22Rv1 (cell line): ENCODE measurements at regions not wholly inside any gene's neighbourhood (a gene's known extent, or its start where the extent isn't known, plus 50 kb on each side); places are given as distances from the start of the nearest gene placed in this dataset.

Experiments
- H3K27ac ChIP-seq: fragments of 450-650 bp; 2 replicates; pipeline ENCODE4 v1.5.1; 2017
- CTCF ChIP-seq: fragments of 450-650 bp; IDR thresholded peaks from 2 replicates; pipeline ENCODE4 v1.5.1; 2017; ENCODE audit warnings: mild to moderate bottlenecking
- ZFX ChIP-seq: fragments of 450-650 bp; IDR thresholded peaks from 2 replicates; pipeline ENCODE4 v1.6.1; 2017; ENCODE audit warnings: antibody characterized with exemption, borderline replicate concordance

- no peak for TF ChIP-seq CTCF
- TF ChIP-seq ZFX = no peak
Observed at GRCh38 chr12:91990525-91990924, 155.1 kb downstream of the BTG1 start.

GRCh38 chr12:91989143-91989542 lies 156.5 kb downstream of the BTG1 start:
- no peak for TF ChIP-seq ZFX
- TF ChIP-seq CTCF = no peak
- no peak overlapping the region for H3K27ac ChIP-seq

More at GRCh38 chr12:91990525-91990924, 155.1 kb downstream of the BTG1 start:
- no peak overlapping the region for H3K27ac ChIP-seq

DNA sequence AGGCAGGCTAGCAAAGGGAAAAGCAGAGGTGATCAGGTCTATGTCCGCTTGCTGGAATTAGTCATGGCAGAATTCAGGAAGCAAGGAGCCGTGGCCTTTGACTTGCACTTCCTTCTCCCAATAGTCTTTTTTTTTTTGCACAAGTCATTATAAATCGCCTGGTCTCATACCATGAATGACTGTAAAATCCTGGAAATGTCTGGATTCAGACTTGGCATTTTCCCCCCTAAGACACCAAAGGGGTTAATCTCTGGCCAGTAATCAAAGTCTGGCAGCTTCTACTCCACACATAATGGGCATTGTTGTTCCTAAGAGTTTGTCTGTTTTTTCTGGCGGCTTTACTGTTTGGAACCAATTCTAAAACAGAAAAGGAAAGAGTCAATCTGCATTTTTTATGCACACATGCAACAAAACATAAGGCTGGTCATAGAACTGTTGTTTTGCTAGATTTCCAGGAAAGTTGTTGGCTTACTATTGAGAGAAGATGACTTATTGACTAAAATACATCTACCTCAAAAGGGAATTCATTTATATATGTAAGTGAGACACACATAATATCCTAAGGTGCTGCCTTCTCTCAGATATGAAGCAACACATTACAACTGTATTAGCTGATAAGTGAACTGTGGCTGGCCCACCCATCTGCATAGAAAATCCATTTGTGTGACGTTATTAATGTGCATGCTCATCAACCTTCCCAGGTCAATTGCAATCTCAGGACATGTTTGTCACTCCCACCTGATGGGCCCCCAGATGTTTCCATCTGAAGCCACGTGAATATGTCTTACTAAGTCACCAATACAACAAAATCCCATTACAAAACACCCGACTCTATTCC lies 157.3 kb downstream of the BTG1 start:
- TF ChIP-seq CTCF (no peak), ZFX (no peak)

GRCh38 chr12:91986084-91986483 lies 159.6 kb downstream of the BTG1 start:
- TF ChIP-seq CTCF (no peak), ZFX (no peak)
- H3K27ac ChIP-seq = no peak overlapping the region

More for the DNA sequence above, 157.3 kb downstream of the BTG1 start:
- H3K27ac ChIP-seq = no peak overlapping the region

DNA sequence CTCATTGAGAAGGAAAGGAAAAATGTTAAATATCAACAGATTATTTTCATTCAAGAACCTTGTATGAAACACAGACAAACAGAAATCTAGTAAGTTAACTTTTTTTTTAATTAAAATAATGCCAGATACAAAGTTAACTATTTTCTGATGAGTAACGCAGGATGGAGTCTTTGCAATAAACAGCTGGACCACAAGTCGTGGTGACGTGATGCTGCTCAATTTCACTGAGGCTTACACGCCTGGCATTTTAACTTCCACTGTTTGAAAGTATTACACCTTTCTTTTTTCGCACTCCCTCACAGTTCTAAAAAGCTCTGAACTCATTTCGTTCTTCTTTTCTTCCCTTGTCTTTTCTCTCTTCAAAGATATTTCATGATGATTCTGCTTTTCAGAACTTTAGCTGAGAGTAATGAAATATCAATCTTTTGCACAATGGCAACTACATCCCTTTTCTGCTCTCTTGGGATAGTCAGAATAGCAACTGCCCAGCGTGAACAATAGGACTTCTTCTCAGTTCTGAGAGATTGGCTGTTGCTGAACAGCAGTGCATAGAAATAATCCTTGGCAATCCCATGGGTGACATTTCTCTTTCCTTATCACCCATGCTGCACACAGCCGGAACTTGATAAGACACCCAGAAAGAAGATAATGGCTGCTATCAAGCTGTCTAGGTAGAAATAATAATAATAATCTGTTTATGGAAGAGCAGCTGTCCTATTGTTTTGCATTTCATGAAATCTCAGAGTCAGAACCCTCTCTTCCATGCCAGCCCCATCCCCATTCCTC lies 160.5 kb downstream of the BTG1 start:
- H3K27ac ChIP-seq = no peak overlapping the region
- TF ChIP-seq ZFX (no peak), CTCF (no peak)

DNA sequence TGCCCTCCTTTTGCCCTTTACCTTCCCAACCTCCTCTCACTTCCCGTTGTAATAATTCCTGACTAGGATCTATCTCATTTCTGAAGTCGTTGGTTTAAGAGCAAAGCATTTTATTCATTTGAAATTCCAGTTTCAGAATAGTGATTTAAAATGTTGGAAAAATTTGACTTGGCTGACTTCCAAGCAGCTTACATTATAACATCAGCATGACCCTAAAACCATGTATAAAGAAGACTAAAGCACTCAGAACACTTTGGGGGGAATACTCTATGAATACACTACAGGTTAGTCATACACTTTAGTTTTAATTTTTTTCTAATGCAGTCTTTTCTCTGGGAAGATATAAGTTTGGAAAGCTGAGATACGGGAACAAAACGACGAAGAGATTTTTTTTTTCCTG lies 161.1 kb downstream of the BTG1 start:
- H3K27ac ChIP-seq = no peak overlapping the region
- TF ChIP-seq CTCF (no peak), ZFX (no peak)

DNA sequence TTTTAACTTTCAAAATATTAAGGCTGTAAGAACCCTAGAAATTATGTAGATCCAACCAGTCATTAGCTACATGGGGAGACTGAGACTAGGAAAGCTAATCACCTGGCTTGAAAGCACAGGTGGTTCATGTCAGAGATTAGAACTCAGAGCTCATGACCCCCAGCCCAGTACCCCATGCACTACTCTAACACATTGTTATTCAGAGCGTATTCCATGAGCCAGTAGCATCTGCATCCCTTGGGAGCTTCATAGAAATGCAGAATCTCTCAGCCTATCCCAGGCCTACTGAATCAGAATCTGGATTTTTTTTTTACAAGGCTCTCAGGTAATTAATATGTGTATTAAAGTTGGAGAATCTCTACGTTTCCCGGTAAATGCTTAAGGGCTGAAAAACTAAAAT lies 161.7 kb downstream of the BTG1 start:
- no peak overlapping the region for H3K27ac ChIP-seq
- TF ChIP-seq CTCF = no peak
- TF ChIP-seq ZFX = no peak
